SU-DHL-6 (cell line): ENCODE measurements at regions not wholly inside any gene's neighbourhood (a gene's known extent, or its start where the extent isn't known, plus 50 kb on each side); places are given as distances from the start of the nearest gene placed in this dataset.

Experiments
- H2AFZ ChIP-seq: fragments of 200-600 bp; sonication (generic); 2 replicates; pipeline ENCODE4 v1.6.1; 2014; ENCODE audit warnings: low read depth, mild to moderate bottlenecking, moderate library complexity, mixed read lengths, antibody characterized with exemption, low read length; ENCODE audit not compliant: severe bottlenecking
- H3F3A ChIP-seq: fragments of 200-600 bp; shearing (Covaris generic); 2 replicates; pipeline ENCODE4 v1.6.0; 2016; ENCODE audit warnings: antibody characterized with exemption, mild to moderate bottlenecking; ENCODE audit not compliant: insufficient read depth
- H3K27ac ChIP-seq: fragments of 200-600 bp; sonication (generic); 2 replicates; pipeline ENCODE4 v1.5.1; 2016; ENCODE audit warnings: low read depth, mild to moderate bottlenecking, low read length, moderate library complexity, mixed read lengths
- H3K27me3 ChIP-seq: fragments of 200-600 bp; sonication (generic), shearing (Covaris generic); 2 replicates; pipeline ENCODE4 v1.6.0; 2014; ENCODE audit warnings: mild to moderate bottlenecking, low read length
- H3K36me3 ChIP-seq: fragments of 200-600 bp; sonication (generic); 2 replicates; pipeline ENCODE4 v1.6.1; 2014; ENCODE audit warnings: mild to moderate bottlenecking, low read length, mixed read lengths
- H3K4me2 ChIP-seq: fragments of 300-600, 200-600 bp; shearing (Covaris generic), sonication (generic); 2 replicates; pipeline ENCODE4 v1.6.0; 2014; ENCODE audit warnings: low read length, low read depth, mild to moderate bottlenecking; ENCODE audit not compliant: poor library complexity, severe bottlenecking
- H3K4me3 ChIP-seq: fragments of 200-600 bp; sonication (generic); 2 replicates; pipeline ENCODE4 v1.5.1; 2014; ENCODE audit warnings: antibody characterized with exemption, low read length, mild to moderate bottlenecking, mixed read lengths; ENCODE audit not compliant: insufficient read depth, poor library complexity, severe bottlenecking
- H3K79me2 ChIP-seq: fragments of 200-600 bp; sonication (generic); 2 replicates; pipeline ENCODE4 v1.6.1; 2014; ENCODE audit warnings: mild to moderate bottlenecking, low read length, moderate library complexity; ENCODE audit not compliant: insufficient read depth
- H3K9ac ChIP-seq: fragments of 200-600 bp; sonication (generic); 2 replicates; pipeline ENCODE4 v1.7.0; 2014; ENCODE audit warnings: mild to moderate bottlenecking, low read length
- H3K9me2 ChIP-seq: fragments of 200-600 bp; sonication (generic); replicated peaks from 2 replicates; pipeline ENCODE4 v1.6.1; 2014; ENCODE audit warnings: low read length; ENCODE audit not compliant: insufficient read depth
- H3K9me3 ChIP-seq: fragments of 200-600 bp; sonication (generic); 2 replicates; pipeline ENCODE4 v1.6.1; 2014; ENCODE audit warnings: low read length, mixed read lengths; ENCODE audit not compliant: insufficient read depth
- H4K20me1 ChIP-seq: fragments of 200-600 bp; sonication (generic); 2 replicates; pipeline ENCODE4 v1.6.1; 2014; ENCODE audit warnings: low read depth, mild to moderate bottlenecking, antibody characterized with exemption, low read length, moderate library complexity, mixed read lengths
- EZH2phosphoT487 ChIP-seq: fragments of 200-600 bp; sonication (generic), shearing (Covaris generic); conservative IDR thresholded peaks from 2 replicates; pipeline ENCODE4 v1.6.1; 2018; ENCODE audit warnings: mild to moderate bottlenecking, antibody characterized with exemption, low read length, moderate library complexity, mixed read lengths
- TF ChIP-seq, protein P1 (sequence below): fragments of 200-600 bp; sonication (generic); IDR thresholded peaks from one replicate; pipeline ENCODE4 v1.5.1; 2017; ENCODE audit warnings: antibody characterized with exemption, mild to moderate bottlenecking, low read length, moderate library complexity; ENCODE audit not compliant: insufficient read depth, poor library complexity, severe bottlenecking

GRCh38 chr12:114783089-114783618 is 99.2 kb upstream of the TBX3 start:
- Histone ChIP-seq H3K9me2 (no peaks in the 10 kb centered on the region), H2AFZ (no peak overlapping the region), H3K27ac (no peak overlapping the region), H3K9ac (no peak overlapping the region), H3K27me3 (no peaks in the 10 kb centered on the region), H3K9me3 (no peaks in the 10 kb centered on the region), H3K36me3 (no peaks in the 10 kb centered on the region), H3F3A (no peaks in the 10 kb centered on the region), H4K20me1 (no peaks in the 10 kb centered on the region), H3K4me2 (no peak overlapping the region), H3K79me2 (no peaks in the 10 kb centered on the region), H3K4me3 (no peak overlapping the region)
- TF ChIP-seq, protein P1, sequence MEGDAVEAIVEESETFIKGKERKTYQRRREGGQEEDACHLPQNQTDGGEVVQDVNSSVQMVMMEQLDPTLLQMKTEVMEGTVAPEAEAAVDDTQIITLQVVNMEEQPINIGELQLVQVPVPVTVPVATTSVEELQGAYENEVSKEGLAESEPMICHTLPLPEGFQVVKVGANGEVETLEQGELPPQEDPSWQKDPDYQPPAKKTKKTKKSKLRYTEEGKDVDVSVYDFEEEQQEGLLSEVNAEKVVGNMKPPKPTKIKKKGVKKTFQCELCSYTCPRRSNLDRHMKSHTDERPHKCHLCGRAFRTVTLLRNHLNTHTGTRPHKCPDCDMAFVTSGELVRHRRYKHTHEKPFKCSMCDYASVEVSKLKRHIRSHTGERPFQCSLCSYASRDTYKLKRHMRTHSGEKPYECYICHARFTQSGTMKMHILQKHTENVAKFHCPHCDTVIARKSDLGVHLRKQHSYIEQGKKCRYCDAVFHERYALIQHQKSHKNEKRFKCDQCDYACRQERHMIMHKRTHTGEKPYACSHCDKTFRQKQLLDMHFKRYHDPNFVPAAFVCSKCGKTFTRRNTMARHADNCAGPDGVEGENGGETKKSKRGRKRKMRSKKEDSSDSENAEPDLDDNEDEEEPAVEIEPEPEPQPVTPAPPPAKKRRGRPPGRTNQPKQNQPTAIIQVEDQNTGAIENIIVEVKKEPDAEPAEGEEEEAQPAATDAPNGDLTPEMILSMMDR, result no peak
- no peak for TF ChIP-seq EZH2phosphoT487

DNA sequence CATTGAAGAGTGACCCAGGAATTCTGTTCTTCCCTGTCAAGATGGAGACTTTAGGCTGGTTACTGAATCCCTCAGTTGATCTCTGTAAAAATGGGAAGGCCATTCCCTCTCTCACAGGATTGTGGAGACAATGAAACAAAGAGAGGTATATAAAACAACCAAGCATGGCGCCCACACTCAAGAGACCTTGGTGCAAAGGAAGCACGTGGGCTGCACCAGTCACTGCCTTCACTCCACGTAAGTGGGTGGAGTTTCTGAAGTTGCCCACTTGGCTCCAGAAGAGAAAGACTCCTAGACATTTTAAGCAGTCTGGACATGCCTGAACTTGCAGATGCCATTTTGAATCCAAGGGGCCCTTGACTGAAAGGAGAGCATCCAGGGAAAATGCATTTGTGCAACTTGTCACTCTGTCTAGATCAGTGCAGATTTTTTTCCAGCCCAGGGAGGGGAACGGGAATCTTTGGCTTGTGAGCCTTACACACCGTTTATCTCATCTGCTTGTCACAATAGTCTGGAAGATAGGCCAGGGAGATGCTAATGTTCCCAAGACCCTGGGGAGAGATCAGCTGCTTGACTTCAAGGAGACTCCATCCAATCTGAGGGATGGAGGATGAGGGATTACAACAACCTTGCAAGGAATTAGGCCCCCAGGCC is 96.9 kb upstream of the TBX3 start:
- H2AFZ ChIP-seq, result no peak overlapping the region

DNA sequence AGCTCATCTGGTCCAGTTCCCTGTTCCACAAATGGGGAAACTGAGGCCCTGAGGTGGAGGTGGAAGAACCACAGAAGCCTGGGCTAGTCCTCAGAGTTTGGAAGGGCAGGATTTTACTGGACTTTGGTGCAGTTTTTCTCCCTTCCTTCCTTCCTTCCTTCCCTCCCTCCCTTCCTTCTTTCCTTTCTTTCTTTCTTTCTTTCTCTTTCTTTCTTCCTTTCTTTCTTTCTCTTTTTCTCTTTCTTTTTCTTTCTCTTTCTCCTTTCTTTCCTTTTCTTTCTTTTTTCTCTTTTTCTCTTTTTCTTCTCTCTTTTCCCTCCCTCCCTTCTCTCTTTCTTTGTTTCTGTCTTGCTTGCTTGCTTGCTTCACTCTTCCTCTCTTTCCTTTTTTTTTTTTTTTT is 95.7 kb upstream of the TBX3 start:
- no peak overlapping the region for H2AFZ ChIP-seq

More for the DNA sequence above, 96.9 kb upstream of the TBX3 start:
- no peaks in the 10 kb centered on the region for H3K9me2 ChIP-seq
- no peaks in the 10 kb centered on the region for H3K9me3 ChIP-seq
- no peaks in the 10 kb centered on the region for H3K79me2 ChIP-seq
- no peak overlapping the region for H3K4me2 ChIP-seq
- TF ChIP-seq, protein P1, result no peak
- H3K27me3 ChIP-seq, result no peaks in the 10 kb centered on the region
- no peak overlapping the region for H3K9ac ChIP-seq
- no peak overlapping the region for H3K27ac ChIP-seq
- no peaks in the 10 kb centered on the region for H3K36me3 ChIP-seq
- no peaks in the 10 kb centered on the region for H3F3A ChIP-seq
- no peaks in the 10 kb centered on the region for H4K20me1 ChIP-seq
- H3K4me3 ChIP-seq, result no peak overlapping the region

More for the DNA sequence above, 95.7 kb upstream of the TBX3 start:
- Histone ChIP-seq H3F3A (no peaks in the 10 kb centered on the region), H3K9ac (no peak overlapping the region), H3K36me3 (no peaks in the 10 kb centered on the region), H3K9me3 (no peaks in the 10 kb centered on the region), H3K27ac (no peak overlapping the region), H3K9me2 (no peaks in the 10 kb centered on the region), H3K4me3 (no peak overlapping the region), H3K79me2 (no peaks in the 10 kb centered on the region), H4K20me1 (no peaks in the 10 kb centered on the region), H3K4me2 (no peak overlapping the region), H3K27me3 (no peaks in the 10 kb centered on the region)
- no peak for TF ChIP-seq EZH2phosphoT487
- TF ChIP-seq, protein P1, result no peak
